ENCODE measurements at regions not wholly inside any gene's neighbourhood (a gene's known extent, or its start where the extent isn't known, plus 50 kb on each side); places are given as distances from the start of the nearest gene placed in this dataset.
"Not testable (repeated sequence)": the region's sequence is repeated elsewhere in the genome, so short reads cannot be mapped to it uniquely, and the experiment has no call there.

GRCh38 chr18:76307293-76307690 is 187.8 kb downstream of the ZNF516 start:
- intact Hi-C loops (cut with DNase I): no loop called here
- DNase-seq: no peak
- ATAC-seq: no peak

GRCh38 chr18:76306685-76307292 is 188.3 kb downstream of the ZNF516 start:
- intact Hi-C loops (cut with DNase I): no loop called here
- DNase-seq (no peak), ATAC-seq (no peak)

DNA sequence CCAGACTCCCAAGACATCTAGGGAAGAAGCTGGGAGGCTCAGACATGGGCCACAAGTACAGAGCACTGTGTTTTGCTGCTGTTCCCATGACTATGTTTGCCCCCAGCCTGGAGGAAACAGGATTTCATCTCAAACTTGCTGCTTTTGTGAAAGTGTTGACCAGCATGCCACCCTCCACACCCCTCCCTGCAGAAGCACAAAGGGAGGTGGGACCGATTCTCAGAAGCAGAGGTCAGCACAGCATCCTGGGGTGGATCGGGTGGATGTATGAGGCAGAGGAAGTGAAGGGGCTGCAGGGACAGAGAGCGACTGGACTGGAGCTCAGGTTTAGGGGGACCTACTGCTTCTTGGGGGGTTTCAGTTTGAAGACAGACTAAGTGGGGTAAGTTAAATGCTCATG is 209.2 kb downstream of the ZNF516 start:
- no peak for ATAC-seq
- intact Hi-C loops (cut with DNase I): no loop called here
- no peak for DNase-seq

DNA sequence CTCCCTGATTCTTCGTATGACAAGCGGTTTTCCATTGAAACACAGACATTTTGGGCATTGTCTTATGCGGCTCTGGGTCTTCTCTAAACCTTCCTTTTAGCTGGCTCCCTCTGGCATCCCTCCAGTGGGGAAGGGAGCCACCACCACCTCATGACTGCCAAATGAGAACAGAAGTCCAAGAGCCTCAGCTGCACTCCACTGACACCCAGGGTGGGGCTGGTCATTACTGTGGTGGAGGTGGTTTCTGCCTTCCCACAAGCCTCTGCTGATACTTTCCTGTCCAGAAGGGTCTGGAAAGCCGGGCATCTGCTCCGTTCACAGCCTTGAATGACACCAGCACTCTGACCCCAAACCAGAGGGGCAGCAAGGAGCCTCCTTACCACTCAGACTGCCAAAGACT is 213.5 kb downstream of the ZNF516 start:
- DNase-seq: no peak
- no peak for ATAC-seq
- intact Hi-C loops (cut with DNase I): no loop called here

DNA sequence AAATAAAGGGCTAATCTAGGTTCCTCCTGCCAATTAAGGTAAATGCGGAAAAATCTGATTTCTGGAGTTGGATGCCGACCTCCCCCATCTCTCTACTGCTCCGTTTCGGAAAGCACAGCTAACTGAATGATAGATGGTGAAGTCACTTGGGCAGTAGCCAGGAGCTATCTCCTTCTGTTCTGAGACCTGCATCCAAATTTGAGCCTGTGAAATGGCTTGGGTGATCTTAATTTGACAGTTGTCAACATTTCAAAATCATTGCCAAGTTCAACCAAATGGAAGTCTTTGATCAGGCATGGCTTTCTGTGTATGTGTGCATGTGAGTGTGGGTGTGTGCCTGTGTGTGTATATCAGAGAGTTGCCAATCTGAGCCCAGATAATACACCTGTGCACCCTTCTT is 217.2 kb downstream of the ZNF516 start:
- no peak for ATAC-seq
- intact Hi-C loops (cut with DNase I): no loop called here
- no peak for DNase-seq

GRCh38 chr18:76275727-76276313 is 219.2 kb downstream of the ZNF516 start:
- ATAC-seq: no peak
- intact Hi-C loops (cut with DNase I): no loop called here
- DNase-seq: no peak

- intact Hi-C loops (cut with DNase I): no loop called here
- DNase-seq: peak; percentile 33
- peak in 1 of 2 donors; percentile 27 for ATAC-seq
Observed at GRCh38 chr18:76274468-76275289, 220.4 kb downstream of the ZNF516 start.

DNA sequence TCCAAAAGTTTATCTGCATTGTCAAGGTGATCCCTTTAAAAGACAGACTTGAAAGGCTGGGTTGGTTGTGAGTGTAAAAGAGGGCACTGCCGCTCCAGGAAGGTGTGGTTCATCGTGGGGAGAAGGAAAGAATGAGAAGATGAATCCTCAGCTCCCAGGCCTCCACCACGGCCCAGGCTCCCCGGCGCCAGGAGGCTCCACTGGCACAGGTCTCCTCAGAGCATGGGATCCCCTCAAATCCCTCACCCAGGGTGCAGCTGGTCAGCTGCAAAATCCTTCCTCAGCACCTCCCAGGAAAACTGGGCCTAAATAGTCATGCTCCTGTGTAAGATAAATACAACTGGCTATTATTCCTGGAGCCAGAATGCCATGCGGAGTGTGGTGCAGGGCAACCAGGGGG is 221.1 kb downstream of the ZNF516 start:
- intact Hi-C loops (cut with DNase I): no loop called here
- no peak for ATAC-seq
- no peak for DNase-seq

DNA sequence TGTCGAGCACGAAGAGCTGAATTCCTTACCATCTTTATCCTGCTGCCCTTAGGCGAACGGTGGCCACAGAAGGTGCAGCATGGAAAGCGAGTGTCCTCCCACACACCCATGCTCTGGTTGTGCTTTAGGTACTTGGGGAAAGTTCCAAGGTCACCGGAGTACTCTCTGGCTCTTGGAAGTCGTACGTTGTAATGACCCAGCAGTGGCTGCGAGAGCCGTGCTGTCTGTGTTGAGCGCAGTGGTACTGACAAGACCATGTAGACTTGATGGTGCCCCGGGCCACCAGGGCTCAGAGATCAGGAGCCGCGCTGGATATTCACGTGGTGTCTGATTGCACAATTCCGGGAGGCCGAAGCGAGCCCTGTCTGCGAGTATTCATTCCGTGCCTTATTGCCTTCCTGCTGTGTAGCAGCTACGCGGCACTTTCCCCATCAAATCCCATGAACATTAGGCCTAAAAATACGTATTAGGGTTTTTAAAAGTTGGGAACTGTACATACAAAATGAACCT is 222.0 kb downstream of the ZNF516 start:
- DNase-seq (no peak), ATAC-seq (no peak)
- intact Hi-C loops (cut with DNase I): no loop called here

GRCh38 chr18:76267423-76267822 is 227.6 kb downstream of the ZNF516 start:
- intact Hi-C loops (cut with DNase I); ATAC-seq; DNase-seq: not testable (repeated sequence)

- no peak for DNase-seq
- ATAC-seq: no peak
- intact Hi-C loops (cut with DNase I): no loop called here
Observed at GRCh38 chr18:76266236-76266991, 228.6 kb downstream of the ZNF516 start.

DNA sequence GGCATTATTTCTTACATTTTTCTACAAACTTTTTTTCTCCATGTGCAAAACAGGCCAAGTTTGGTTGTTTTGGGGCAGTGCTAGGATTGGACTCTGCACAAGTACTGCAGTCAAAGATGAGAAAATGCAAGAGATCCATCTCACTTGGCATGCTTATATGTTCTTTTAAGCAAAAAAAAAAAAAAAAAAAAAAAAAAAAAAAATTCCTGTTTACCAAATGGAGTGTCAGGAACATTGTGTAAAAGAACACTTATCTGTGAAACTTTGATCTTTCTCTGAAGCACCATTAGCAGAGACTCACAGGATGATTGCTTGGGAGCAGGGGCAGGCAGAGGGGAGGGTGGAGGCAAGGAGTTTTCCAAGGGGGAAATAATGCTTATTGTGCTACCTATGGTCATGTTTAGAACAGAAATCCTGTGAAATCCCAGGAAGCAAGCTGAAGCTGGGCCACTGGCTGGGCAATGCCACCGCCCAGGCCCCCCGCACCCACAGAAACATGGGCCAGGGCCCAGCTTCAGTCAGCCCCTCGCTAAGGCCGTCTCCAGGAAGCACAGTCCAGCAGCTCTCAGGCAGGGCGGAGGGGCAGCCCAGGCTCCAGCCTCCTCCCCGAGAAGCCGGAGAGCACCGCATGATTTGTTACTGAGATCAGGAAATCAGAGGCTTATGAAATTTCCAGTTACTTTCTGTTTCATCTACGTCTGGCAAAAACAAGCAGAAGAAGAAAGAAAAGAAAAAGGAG is 229.4 kb downstream of the ZNF516 start:
- ATAC-seq (peak; percentile 88 to 89), DNase-seq (peak; percentile 32)
- intact Hi-C loops (cut with DNase I): no loop called here

- ATAC-seq: no peak
- intact Hi-C loops (cut with DNase I): no loop called here
- no peak for DNase-seq
Observed at GRCh38 chr18:76264876-76265250, 230.2 kb downstream of the ZNF516 start.

DNA sequence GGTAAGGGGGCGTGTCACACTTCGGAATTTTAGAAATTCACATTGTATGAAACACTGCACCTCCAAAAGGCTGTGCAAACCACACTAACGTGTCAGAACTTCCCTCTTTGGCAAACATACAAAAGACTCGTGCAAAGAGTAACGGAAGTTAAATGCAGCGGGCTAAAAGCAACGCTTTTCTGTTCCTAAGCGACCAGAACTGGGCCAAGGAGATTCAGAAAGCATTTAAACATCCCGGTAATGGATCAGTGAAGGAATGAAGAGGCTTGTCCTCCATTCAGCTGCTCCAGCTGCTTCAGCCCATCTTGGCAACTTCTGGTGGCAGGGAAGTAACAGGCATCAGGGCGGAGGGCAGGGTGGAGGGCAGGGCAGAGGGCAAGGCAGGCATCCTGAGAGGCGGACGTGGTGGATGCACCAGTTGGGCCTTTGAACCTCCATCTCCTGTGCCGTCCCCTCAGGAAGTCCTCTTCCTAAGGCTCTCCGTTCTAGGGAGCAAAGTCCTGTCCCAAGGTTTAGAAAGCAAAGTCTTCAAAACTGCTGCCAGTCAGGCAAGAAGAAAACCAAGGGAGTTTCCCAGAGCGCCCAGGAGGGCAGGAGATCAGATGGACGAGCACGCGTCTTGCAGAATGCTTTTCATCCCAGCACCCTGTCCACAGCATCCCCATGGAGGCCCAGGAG is 230.7 kb downstream of the ZNF516 start:
- intact Hi-C loops (cut with DNase I): no loop called here
- no peak for ATAC-seq

GRCh38 chr18:76263046-76264005 is 231.7 kb downstream of the ZNF516 start:
- DNase-seq: no peak
- intact Hi-C loops (cut with DNase I): no loop called here
- no peak for ATAC-seq

More for the DNA sequence above, 230.7 kb downstream of the ZNF516 start:
- DNase-seq: no peak

DNA sequence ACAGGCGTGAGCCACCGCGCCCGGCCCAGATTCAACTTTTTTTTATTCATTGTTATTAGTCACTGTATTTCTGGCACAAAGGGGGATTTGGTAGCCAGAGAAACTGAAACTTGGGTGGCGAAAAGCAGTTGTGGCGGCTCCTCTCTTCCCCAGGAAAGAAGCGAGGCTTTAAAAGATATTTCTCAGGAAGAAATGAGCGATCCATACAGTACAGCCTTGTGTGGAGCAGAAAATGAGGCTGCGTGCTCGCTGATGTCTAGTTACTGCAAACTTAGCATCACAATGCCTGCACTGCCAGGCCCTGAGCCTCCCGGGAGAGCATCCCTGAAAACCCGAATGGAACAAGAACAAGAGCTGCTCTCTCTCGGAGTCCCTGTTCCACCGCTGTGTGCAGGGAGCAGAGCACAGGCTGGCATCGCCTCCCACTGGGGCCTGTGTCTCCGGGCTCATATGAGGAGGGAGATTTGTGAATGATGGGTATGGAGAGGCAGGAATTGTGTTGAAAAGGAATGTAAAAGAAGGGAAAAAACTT is 234.0 kb downstream of the ZNF516 start:
- intact Hi-C loops (cut with DNase I): no loop called here
- DNase-seq (no peak), ATAC-seq (no peak)

DNA sequence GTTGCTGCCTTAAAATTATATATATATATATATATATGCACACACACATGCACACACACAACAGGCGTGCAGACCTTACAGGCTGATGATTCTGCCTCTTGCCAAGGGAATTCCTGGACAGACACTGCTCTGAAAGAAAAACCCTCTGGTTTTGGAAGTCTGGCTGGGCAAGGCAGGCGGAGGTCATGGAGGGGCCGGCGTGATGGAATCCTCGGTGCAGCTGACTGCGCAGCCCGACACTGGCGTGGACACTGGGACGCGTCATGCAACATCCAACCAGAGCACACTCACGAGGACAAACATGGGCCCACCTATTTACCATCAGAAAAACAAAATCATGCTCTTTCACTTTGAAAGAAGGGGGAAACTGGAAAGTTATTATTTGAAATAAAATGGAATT is 235.3 kb downstream of the ZNF516 start:
- no peak for ATAC-seq
- no peak for DNase-seq
- intact Hi-C loops (cut with DNase I): loop anchor here in 1 of 2 donors (10.0 kb wide), 1 partner anchor 375 kb away; no protein-coding TSS in a partner anchor
